ENCODE measurements at regions not wholly inside any gene's neighbourhood (a gene's known extent, or its start where the extent isn't known, plus 50 kb on each side); places are given as distances from the start of the nearest gene placed in this dataset.
"Not testable (repeated sequence)": the region's sequence is repeated elsewhere in the genome, so short reads cannot be mapped to it uniquely, and the experiment has no call there.

- Mint-ChIP-seq H3K9me3 (no peaks in the 10 kb centered on the region), H3K4me3 (peak overlapping the region; percentile 53), H3K27ac (no peak overlapping the region), H3K4me1 (ENCODE audit: low read depth) (peaks cover 17% of the 10 kb centered on the region), H3K36me3 (ENCODE audit: low read depth) (no peaks in the 10 kb centered on the region), H3K27me3 (ENCODE audit: low read depth) (peaks cover 67% of the 10 kb centered on the region)
- DNase-seq (ENCODE audit: low spot score): peak; percentile 71
Observed at GRCh38 chr20:25865715-25866656, 169.3 kb upstream of the ZNF337 start.

GRCh38 chr20:25864963-25865714, 168.5 kb upstream of the ZNF337 start:
- Mint-ChIP-seq H3K4me3 (peak overlapping the region; percentile 53), H3K4me1 (ENCODE audit: low read depth) (peaks cover 25% of the 10 kb centered on the region), H3K27me3 (ENCODE audit: low read depth) (peaks cover 75% of the 10 kb centered on the region)
- H3K36me3 Mint-ChIP-seq (ENCODE audit: low read depth); DNase-seq (ENCODE audit: low spot score); H3K27ac Mint-ChIP-seq; H3K9me3 Mint-ChIP-seq: not testable (repeated sequence)

- Mint-ChIP-seq H3K4me1 (ENCODE audit: low read depth) (peaks cover 25% of the 10 kb centered on the region), H3K36me3 (ENCODE audit: low read depth) (no peaks in the 10 kb centered on the region), H3K4me3 (peak overlapping the region; percentile 28), H3K9me3 (no peaks in the 10 kb centered on the region), H3K27me3 (ENCODE audit: low read depth) (peaks cover 82% of the 10 kb centered on the region), H3K27ac (no peak overlapping the region)
- no peak for DNase-seq (ENCODE audit: low spot score)
Observed at GRCh38 chr20:25864326-25864962, 167.8 kb upstream of the ZNF337 start.

GRCh38 chr20:25863536-25864325, 167.1 kb upstream of the ZNF337 start:
- Mint-ChIP-seq H3K36me3 (ENCODE audit: low read depth) (no peaks in the 10 kb centered on the region), H3K27me3 (ENCODE audit: low read depth) (peaks cover 82% of the 10 kb centered on the region), H3K4me3 (peak overlapping the region; percentile 79), H3K4me1 (ENCODE audit: low read depth) (peaks cover 30% of the 10 kb centered on the region), H3K27ac (no peak overlapping the region), H3K9me3 (no peaks in the 10 kb centered on the region)
- no peak for DNase-seq (ENCODE audit: low spot score)

- Mint-ChIP-seq H3K4me1 (ENCODE audit: low read depth) (peaks cover 30% of the 10 kb centered on the region), H3K4me3 (peak overlapping the region; percentile 79), H3K27me3 (ENCODE audit: low read depth) (peaks cover 85% of the 10 kb centered on the region)
- H3K9me3 Mint-ChIP-seq; H3K27ac Mint-ChIP-seq; H3K36me3 Mint-ChIP-seq (ENCODE audit: low read depth): not testable (repeated sequence)
- DNase-seq (ENCODE audit: low spot score): peak; percentile 86
Observed at GRCh38 chr20:25862967-25863530, 166.4 kb upstream of the ZNF337 start.

GRCh38 chr20:25860531-25861150, 164.0 kb upstream of the ZNF337 start:
- H3K4me1 Mint-ChIP-seq (ENCODE audit: low read depth): peaks cover 32% of the 10 kb centered on the region
- no peaks in the 10 kb centered on the region for H3K36me3 Mint-ChIP-seq (ENCODE audit: low read depth)
- H3K27ac Mint-ChIP-seq: peak overlapping the region; percentile 76
- no peaks in the 10 kb centered on the region for H3K9me3 Mint-ChIP-seq
- DNase-seq (ENCODE audit: low spot score): no peak
- peaks cover 83% of the 10 kb centered on the region for H3K27me3 Mint-ChIP-seq (ENCODE audit: low read depth)
- peak overlapping the region; percentile 79 for H3K4me3 Mint-ChIP-seq

- Mint-ChIP-seq H3K36me3 (ENCODE audit: low read depth) (no peaks in the 10 kb centered on the region), H3K9me3 (no peaks in the 10 kb centered on the region), H3K27ac (no peak overlapping the region), H3K4me1 (ENCODE audit: low read depth) (peaks cover 32% of the 10 kb centered on the region), H3K27me3 (ENCODE audit: low read depth) (peaks cover 75% of the 10 kb centered on the region), H3K4me3 (peak overlapping the region; percentile 79)
- DNase-seq (ENCODE audit: low spot score): peak; percentile 78
Observed at GRCh38 chr20:25859649-25860530, 163.2 kb upstream of the ZNF337 start.

GRCh38 chr20:25858495-25859425, 162.1 kb upstream of the ZNF337 start:
- Mint-ChIP-seq H3K27ac (peak overlapping the region; percentile 33), H3K9me3 (no peaks in the 10 kb centered on the region), H3K27me3 (ENCODE audit: low read depth) (peaks cover 65% of the 10 kb centered on the region), H3K4me3 (peak overlapping the region; percentile 53), H3K36me3 (ENCODE audit: low read depth) (no peaks in the 10 kb centered on the region), H3K4me1 (ENCODE audit: low read depth) (peaks cover 30% of the 10 kb centered on the region)
- no peak for DNase-seq (ENCODE audit: low spot score)

- H3K27me3 Mint-ChIP-seq (ENCODE audit: low read depth): peaks cover 55% of the 10 kb centered on the region
- not testable (repeated sequence) for H3K27ac Mint-ChIP-seq; H3K9me3 Mint-ChIP-seq; H3K36me3 Mint-ChIP-seq (ENCODE audit: low read depth); DNase-seq (ENCODE audit: low spot score)
- peak overlapping the region; percentile 53 for H3K4me3 Mint-ChIP-seq
- peaks cover 31% of the 10 kb centered on the region for H3K4me1 Mint-ChIP-seq (ENCODE audit: low read depth)
Observed at GRCh38 chr20:25857091-25857788, 160.6 kb upstream of the ZNF337 start.

GRCh38 chr20:25856256-25856884, 159.7 kb upstream of the ZNF337 start:
- Mint-ChIP-seq H3K27ac (no peak overlapping the region), H3K36me3 (ENCODE audit: low read depth) (no peaks in the 10 kb centered on the region), H3K4me3 (no peak overlapping the region), H3K27me3 (ENCODE audit: low read depth) (peaks cover 46% of the 10 kb centered on the region), H3K4me1 (ENCODE audit: low read depth) (peaks cover 26% of the 10 kb centered on the region), H3K9me3 (no peaks in the 10 kb centered on the region)
- no peak for DNase-seq (ENCODE audit: low spot score)
